Activated CD4-positive, alpha-beta T cell treated with anti-CD3 and anti-CD28 coated beads, Interleukin-10, Interleukin-2, amounts not matched to agents 100 ng/mL and 50 ng/mL, durations not matched to agents 16 hours and 8 hours (primary cell): ENCODE measurements at regions not wholly inside any gene's neighbourhood (a gene's known extent, or its start where the extent isn't known, plus 50 kb on each side); places are given as distances from the start of the nearest gene placed in this dataset.

Source experiments
- DNase-seq: peaks from one replicate; pipeline ENCODE4 v3.0.0-alpha.2; 2020

DNA sequence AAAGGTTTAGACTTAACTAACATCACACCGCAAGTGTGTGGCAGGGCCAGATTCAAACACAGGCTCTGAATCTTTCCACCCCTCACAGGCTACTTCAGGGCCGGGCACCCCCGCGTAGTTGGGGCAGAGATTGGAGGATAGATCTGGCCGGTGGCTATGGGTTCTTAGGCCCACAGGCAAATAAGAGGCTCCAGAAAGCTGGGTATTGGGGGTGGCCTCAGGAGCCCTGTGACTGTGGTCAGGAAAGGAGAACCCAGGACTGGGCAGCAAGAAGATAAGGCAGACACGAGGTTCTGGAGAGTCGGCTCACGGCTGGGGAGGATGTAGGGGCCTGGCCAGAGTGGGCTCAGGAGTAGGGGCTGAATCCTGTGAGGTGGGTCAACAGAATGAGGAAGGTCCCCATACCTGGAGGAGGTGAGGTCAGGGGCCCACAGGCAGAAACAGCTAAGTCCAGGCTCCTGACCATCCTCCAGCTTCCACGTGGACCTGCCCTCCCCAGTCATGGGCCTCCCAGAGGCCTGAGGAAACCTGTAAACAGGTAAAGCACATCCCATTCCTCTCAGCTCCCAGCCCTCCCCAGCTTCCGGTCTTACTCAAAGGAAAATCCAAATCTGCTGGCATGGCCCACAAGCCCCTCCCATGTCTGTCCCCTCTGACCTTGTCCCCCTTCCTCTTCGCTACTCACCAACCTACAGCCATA lies 306.2 kb downstream of the MATN1 start:
- no peak for DNase-seq

DNA sequence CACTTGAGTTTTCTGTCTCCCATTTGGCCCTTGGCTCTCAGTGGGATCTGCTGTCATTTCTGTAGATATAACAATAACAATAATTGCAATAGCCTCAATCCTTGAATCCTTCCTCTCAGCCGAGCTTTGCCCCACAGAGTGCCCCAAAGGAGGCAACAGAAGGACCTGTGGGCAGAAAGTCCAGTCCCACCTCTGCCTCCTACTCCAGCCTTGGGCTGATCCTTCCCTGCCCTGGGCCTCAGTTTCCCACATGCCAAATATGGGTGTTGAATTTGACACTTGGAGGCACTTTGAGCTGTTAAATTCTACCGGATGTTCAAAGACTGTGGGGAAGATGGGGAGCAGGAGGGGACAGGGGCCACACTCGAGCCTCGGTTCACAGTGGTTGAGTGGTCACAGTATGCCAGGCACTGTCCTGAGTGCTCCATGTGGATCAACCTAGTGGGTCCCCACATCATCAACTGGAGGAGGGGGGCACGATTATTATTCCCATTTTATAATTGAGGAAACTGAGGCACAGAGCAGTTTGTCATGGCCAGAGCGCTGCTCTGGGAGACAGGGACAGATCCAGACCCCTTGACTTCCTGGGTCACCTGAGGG lies 307.1 kb downstream of the MATN1 start:
- DNase-seq = no peak

DNA sequence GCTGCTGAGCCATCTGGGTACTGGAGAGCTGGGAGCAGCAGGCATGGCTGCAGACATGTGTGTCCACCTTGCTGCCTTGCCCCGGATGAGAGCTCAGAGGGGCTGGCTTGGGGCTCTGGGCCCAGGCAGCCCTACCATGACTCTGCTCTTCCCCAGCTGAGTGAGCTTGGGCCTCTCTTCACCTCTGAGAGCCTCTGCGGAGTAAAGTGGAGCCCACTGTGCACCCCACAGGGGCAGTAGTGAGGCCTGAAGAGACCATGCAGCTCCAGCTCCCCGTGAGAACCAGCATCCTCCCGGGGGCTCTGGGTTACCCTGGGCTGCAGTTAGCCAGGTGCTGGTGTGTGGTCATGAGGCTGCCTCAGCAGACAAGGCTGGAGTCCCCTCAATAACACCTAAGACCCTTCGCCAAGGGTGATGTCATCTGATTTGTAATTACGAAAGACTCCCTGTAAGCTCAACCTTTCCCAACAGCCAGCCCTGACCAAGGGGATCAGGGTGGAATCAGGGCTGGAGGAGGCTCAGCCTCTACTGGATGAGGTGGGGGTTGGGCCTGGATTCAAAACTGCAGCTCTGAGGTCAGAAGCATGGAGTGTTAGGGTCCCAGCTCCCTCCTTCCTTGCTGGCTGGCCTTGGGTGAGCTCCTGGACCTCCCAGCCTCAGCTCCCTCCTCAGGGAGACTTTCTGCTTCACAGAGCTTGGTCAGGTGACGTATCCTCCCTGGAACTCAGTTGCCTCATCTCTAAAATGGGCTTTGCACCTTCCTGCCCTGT lies 308.0 kb downstream of the MATN1 start:
- DNase-seq = no peak

DNA sequence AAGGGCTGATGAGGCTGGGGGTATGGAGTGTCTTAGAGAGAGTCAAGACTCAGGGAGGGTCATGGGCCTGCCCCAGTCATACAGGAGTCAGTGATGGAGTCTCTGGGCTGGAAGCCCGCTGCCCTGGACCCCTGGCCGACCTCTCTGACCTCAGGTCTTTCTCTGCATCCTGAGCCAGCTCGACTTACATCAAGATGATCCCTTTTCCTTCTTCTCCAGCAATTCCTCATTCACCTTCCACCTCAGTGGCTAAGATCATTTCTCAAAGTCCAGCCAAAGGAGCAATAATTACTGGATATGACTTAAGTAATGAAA lies 308.6 kb downstream of the MATN1 start:
- no peak for DNase-seq

DNA sequence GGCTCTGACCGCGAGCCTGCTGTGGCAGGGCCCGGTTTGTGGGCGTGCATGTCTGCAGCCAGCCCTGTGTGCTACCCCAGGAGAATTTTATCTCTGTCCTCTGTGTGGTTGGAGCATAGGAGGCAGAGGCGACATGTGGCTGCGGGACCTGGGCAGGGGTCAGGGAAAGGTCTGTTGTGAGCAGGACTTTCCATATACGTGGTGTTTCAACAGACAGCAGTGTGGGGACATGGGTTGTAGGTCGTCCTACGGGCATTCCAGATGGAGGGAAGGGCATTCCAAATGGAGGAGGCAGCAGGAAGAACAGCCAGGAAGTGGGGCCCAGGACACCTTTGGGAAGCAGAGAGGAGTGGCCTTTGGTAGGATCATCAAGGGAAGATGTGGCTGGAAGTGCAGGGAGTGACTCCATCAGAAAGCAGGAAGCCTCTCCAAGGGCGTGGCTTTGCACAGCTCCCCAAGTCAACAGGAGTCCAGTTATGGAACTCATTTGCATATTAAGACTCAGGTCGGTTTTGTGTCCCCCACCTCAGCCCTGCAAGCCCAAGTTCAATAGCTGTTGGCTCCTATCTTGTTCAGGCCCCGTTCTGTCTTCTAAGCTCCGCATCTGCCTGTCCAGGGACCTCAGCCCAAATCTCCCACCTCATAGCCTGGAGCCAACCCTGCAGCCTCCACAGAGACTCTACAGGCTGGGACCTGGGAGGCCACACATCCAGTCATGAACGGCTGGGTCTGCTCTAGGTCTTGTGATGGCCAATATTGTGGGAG lies 309.1 kb downstream of the MATN1 start:
- DNase-seq = no peak

DNA sequence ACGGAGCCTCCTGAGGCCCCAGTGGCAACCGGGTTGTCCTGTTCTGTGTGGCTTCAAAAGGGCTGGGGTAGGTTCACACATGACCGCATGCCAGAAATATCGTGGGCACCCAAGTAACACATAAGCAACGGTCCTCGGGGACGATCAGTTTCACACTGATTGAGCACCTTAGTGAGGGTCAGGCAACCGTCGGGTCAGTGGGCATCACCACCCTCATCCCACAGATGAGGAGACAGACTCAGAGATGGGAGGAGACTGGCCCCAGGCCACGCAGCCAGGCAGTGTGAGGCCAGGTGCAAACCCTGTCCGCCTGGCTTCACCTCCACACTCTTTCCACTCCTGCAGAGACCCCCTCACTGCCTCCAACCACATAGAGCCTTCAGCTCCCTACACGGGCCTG lies 309.8 kb downstream of the MATN1 start:
- no peak for DNase-seq

DNA sequence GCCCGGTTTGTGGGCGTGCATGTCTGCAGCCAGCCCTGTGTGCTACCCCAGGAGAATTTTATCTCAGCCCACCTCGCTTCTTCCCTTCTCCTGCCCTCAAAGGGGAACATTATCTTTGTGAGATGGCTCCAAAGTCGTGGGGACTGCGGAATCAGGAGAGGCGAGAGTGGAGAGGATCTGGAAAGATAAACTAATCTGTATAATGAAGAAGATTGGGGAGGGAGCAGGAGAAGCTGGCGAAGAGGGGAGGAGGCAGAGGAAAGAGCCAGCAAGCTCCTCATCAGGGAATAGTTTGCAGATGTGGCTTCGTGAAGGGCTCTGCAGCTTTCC lies 310.3 kb downstream of the MATN1 start:
- DNase-seq = no peak

DNA sequence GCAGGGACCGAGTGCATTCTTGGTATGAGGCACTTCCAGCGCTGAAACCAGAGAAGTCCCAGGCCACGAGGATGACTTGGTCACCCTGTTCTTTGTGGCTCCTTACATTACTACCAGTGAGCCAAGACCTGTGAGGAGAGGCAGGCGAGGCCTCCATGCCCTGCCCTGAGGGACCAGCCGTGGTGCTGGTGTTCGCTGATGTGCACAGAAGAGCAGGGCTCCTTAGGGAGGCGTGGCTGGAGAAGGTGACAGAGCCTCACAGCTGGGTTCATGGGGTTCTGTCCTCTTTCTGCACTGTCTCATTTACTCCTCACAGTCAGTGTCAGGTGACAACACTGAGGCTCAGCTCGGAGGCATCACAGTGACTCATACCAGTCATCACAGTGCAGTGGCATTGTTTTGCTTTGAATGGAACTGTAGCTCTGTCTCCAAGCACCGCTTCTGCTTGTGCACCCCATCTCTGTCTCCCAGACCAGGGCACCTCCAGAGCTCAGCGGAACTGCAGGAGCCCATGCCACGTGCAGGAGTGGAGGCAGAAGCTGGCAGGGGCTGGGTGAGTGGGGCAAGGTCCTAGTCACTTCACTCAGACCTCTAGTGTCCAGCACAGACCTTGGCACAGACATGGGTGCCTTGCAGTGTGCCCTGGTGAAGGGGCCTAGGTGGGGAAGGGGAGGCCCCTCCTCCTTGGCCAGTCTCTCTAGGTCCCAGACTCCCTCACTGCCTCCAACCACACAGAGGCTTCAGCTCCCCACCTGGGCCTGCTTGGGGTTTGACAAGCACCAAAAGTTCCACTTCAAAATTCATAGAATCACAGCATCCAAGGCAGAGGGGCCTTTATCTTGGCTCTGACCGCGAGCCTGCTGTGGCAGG lies 310.9 kb downstream of the MATN1 start:
- DNase-seq = peak; percentile 40

DNA sequence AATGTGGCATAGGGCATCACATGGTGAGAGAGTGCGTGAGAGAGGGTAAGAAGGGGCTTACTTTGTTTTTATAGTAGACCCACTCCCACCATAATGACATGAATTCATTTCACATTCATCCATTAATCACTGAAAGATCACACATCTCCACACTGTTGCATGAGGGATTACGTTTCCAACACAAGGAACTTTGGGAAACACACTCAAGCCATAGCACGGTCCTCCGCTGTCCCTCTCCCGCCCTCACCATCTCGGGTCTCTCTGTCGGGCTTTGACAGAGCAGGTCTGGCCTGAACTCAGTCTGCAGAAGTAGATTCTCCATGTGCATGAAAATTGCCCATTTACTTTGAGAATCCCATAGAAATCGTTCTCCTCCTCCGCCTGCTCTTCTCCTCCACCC lies 312.2 kb downstream of the MATN1 start:
- DNase-seq = no peak

DNA sequence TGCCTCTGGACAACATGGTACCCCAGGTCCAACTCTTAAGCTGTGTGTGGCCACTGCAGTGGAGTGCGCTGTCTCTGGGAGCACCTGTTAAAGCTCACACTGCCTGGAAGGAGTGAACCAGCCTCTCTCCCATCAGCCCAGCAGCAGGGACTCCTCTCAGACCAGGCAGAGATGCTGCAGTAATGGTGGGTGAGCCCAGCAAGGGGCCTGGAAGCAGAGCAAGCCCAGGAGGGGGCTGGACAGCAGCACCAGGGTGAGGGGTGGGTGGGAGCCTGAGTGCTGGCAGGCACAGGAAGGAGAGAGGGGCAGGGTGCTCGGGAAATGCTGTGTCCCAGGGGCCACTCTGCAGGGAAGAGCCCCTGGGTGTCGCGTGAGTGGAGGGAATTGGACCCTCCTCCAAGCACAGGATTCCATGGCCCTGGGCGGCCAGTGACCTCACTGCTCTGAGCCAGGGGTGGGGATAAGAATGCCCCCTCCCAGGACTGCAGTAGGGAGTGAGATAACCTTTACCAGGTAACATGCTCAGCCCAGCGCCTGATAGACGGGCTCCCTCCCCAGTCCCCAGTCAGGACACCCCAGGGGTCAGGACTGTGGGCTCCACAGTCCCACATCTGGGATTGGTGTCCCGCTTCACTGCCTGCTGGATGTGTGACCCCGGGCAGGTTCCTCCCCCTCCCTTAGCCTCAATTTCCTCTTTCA lies 313.1 kb downstream of the MATN1 start:
- no peak for DNase-seq

DNA sequence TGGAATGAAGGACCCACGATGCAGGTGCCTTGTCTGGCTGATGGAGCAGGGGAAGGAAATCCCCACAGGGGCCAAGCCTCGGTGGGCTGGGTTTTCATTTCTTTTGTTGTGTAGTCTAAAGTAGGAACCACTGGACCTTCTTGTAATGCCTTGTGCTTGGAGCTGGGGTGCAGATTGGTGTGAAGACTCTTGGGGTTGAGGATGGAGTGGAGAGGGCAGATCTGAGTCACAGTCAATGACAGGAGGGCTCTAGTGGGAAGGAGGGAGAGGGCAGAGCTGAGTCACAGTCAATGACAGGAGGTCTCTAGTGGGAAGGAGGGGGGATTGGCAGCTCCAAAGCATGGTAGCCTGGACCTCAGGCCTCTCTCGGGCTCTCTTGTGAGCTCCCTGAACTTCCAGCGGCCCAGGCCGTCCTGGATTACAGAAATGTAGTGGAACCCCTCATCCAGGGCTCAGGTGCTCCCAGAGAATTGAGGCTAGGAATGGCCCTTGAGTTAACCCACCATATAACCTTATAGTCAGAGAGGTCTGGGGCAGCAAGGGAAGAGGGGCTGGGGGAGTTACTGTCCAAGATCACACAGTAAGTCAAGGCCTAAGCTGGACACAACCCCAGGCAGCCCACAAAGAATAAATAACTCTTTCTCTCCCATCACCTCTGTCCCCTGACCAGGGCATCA lies 313.8 kb downstream of the MATN1 start:
- no peak for DNase-seq

DNA sequence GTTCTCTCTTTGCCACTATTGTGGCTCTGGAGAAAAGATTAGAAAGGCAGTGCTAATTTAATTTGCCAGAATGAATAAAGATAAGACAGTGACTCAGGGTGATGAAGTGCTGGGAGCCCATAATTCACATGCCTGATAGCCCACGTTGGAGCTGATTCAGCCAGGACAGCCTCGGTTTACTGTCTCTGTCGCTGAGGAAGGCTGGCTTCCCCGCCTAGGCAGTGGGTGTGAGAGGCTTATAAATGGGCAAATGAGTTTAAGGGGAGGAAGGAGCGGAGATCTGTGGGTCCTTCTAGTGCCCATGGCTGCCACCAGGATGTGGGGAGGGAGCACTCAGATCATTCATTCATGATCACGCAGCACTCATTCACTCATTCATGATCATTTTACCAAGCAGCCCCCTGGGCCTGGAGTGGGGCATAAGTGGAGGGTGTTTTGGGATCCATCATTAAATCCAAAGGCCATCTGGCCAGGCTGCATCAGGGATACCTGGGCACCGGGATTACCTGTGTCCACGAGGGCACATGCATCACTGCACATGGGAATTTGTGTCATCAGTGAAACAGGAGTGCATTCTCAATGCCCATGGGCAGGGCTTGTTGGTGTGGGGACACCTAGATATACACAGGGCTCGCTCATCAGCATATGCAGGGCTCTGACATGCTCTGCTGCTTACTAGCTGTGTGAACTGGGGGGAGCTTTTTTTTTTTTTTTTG lies 315.4 kb downstream of the MATN1 start:
- DNase-seq = no peak

DNA sequence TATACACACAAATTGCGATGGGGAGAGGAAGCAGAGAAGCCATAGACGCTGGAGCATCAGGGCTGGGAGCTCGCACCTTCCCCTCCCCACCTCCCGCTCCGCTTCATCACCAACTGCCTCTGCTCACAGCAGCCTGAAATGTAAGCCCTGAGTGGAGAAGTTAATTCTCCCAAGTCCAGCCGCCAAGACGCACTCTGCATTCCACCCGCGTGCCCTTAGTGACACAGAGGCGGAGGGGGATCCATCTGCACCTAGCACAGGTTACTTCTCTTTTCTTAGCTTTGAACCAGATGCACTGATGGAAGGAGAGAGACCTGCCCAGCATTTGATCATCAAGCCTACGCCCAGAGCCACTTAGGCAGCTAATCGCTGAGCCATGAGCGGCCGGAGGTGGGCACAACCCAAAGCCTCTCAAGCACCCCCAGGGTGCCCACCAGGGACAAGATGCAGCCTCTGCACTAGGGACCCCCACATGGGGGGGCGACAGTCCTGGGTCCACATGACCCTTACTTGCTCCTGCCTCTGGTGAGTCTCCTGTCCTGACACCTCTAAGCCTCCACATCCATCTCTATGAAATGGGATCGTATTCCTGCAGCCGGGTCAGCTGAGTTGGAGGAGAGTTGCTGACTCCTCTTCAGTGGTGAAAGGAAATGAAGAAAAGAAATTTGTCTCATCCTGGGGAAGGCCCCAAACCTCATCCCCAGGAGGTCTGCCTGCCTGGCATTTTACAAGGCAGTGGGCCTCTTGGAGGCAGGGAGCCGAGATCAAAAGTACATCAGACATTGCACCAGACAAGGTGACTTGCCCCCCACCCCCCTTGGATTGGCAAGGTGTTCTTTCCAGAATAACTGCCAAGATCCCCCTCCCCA lies 316.2 kb downstream of the MATN1 start:
- DNase-seq = no peak

DNA sequence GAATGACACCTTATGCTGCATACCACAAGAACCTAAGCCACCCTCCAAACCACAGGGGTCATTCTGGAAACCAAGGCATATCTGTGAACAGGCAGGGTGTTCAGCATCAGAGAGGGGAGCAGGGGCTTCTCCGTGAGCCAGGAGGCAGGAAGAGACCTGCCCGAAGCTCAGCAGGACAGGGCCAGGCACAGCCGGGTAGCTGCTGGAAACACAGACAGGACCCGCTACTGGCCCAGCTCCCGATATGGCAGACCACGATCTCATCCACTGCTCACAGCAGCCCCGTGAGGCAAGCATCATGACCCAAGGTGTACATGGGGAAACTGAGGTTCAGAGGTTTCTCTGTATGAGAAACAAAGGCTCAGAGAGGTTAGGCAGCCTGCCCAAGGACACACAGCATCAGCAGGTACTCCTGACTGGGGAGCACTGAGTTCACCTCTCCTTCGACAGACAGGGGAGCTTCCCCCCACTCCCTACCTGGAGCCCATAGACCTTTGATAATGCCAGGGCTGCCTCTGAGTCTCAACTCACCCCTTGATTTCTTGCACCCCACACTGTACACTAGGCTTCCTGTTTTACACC lies 317.7 kb downstream of the MATN1 start:
- DNase-seq = no peak

DNA sequence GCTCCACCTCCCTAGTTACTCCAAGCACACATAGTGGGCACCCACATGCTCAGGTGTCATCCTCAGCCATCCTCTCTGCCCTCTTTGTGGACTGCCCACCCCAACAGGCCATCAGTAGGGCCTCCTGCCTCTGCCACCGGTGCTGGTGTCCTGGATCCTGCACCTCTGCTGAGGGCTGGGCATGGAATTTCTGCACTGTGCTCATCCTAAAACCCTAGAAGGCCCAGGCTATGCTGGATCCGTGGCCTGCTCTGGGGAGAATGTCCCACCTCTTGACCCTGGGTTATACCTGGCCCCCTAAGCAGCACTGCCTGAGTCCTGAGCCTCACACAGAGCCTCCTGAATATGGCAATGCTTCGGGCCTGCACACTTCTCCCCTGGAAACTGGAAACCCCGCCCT lies 318.3 kb downstream of the MATN1 start:
- no peak for DNase-seq

DNA sequence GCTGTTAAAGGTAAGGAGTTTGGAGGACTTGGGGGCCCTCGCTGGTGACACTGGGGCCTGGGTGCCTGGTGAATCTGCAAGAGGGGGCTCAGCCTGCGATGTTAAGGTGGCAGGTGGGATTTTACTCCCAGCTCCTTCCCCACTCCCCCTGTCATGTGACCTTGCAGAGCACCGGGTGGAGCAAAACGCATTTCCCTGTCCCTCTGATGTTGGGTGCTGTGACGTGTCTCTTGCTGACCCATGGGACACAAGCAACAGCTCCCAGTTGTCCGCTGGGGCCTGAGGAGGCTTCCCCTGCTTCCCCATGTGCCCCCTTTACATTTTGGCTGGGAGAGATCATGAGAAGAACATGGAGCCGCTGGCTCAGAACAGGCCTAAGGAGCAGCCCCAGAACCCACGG lies 319.0 kb downstream of the MATN1 start:
- DNase-seq = no peak

DNA sequence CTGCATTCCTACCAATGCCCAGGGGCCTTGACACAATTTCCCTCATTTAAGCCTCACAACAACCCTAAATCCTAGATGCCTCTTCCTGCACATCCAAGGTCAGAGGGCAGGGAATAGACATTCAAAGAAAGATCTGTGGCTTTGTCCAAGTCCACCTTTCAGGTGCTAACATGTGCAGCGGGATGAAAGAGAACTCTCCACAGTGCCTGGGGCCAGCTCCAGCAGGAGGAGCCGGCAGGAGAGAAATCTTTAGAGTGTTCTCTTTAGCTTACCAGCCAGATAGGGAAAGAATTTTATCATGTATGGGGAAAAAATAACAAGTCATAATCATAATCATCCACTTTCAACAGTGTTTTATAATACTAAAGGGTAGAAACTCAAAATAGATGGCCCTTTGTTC lies 319.7 kb downstream of the MATN1 start:
- no peak for DNase-seq

DNA sequence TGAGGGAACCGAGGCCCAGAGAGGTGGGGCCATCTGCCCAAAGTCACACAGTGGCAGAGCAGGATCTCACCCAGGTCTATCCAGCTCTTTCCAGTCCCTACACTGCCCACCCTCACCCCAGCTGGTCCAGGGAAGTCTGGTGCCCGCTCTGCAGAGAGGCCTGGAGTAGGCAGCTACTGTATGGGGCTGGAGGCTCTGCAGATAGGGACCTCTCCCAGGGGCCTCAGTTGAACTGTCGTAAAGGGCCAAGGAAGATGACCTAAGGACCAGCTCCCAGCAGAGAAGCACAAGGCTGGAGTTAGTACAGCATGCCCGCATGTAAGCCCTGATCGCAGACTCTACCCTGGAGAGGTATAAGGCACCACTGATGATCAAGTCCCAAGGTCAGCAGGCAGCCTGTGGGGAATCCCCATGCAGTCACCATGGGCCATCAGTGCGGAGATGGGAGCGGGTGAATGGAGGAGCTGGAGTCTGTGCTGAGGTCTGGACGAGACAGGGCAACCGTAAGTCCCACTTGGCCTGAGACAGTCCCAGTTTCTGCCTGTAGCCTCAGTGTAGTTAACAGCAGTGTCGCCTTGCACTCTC lies 320.2 kb downstream of the MATN1 start:
- no peak for DNase-seq

DNA sequence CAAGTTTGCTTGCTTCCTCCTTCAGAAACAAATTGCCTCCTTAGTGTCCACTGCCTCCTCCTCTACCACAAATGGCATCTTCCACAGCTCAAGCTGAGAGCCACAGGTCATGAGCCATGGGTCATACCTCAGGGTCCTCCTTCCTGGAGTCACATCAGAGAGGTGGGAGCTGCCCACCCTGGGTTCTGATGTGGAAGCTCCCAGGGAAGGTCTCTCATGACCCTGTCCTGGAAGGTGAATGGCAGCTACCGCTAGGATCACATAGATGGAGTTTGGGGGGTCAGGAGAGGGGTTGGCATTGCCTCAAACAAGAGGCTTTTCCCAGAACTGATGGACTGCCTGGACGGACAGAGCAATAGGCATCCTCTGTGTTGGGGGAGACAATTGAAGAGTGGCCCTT lies 321.4 kb downstream of the MATN1 start:
- DNase-seq = no peak
